Ovary (tissue), 3 donors: ENCODE measurements at regions not wholly inside any gene's neighbourhood (a gene's known extent, or its start where the extent isn't known, plus 50 kb on each side); places are given as distances from the start of the nearest gene placed in this dataset.

Experiments
- CTCF ChIP-seq, 3 donors: fragments of 450-650 bp in 2 of 3; fragments of 200-600 bp in 1 of 3; IDR thresholded peaks; one replicate each; pipeline versions ENCODE4 v1.5.1 to v1.8.0; 2016 to 2022; ENCODE audit warnings: antibody characterized with exemption in 3 of 3, mild to moderate bottlenecking in 1 of 3
- EP300 ChIP-seq: sonication (generic); formaldehyde crosslinking; IDR thresholded peaks from one replicate; pipeline ENCODE4 v1.6.1; 2017; ENCODE audit warnings: antibody characterized with exemption
- donor health status: DM: no; HTN: no; CAD: no.

- TF ChIP-seq EP300 (no peak), CTCF (IDR thresholded peaks at IDR 0.05) (no peak)
Measured at GRCh38 chr10:14449293-14449815, 118.6 kb upstream of the FRMD4A start.
